ENCODE measurements at regions not wholly inside any gene's neighbourhood (a gene's known extent, or its start where the extent isn't known, plus 50 kb on each side); places are given as distances from the start of the nearest gene placed in this dataset.

DNA sequence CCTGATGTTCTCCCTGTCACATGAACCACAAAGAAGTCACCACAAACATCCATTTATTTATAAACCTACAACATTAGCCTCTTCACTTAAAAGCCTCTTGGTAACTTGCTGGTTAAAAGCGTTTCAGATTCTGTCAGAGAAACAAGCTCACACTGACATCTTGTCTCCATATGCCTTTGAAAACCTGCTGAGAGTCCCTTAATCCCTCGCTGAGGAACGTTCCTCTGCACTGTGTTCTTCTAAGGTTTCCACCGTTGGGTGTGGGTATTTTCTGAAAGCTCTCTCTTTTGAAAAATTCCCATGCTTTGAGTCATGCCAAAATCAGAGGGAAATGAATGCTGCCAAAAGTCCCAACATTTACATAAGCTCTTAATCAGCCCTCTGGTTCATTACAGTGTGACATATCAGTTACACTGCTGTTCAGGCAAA, 149.8 kb downstream of the CCDC34 start:
- no peak for TF ChIP-seq POLR2A (IDR thresholded peaks at IDR 0.05)
- no peak for TF ChIP-seq CTCF (IDR thresholded peaks at IDR 0.05 in 4 of 5, conservative IDR thresholded peaks at IDR 0.05 in 1 of 5)

GRCh38 chr11:27212248-27212780, 150.7 kb downstream of the CCDC34 start:
- H3K27me3 ChIP-seq: no peaks in the 10 kb centered on the region
- peaks cover 41 to 46% of the 10 kb centered on the region in 2 donors for H3K4me1 ChIP-seq
- H3K27ac ChIP-seq: no peak overlapping the region
- intact Hi-C loops (cut with DNase I; ENCODE audit: low total_unique reads) (no loop called here), in situ Hi-C loops (cut with MboI; ENCODE audit: low sequenced_read_pairs in 4 of 4) (loop anchor here in 1 of 4 donors (10.0 kb wide), 1 partner anchor 62 kb away; no protein-coding TSS in a partner anchor)
- H3K36me3 ChIP-seq: no peaks in the 10 kb centered on the region
- ATAC-seq: no peak
- H3K4me3 ChIP-seq: no peak overlapping the region
- DNase-seq: no peak
- TF ChIP-seq CTCF (IDR thresholded peaks at IDR 0.05 in 4 of 5, conservative IDR thresholded peaks at IDR 0.05 in 1 of 5) (no peak), POLR2A (IDR thresholded peaks at IDR 0.05) (no peak)
- H3K9me3 ChIP-seq: no peaks in the 10 kb centered on the region

More for the DNA sequence above, 149.8 kb downstream of the CCDC34 start:
- Histone ChIP-seq H3K27ac (peak overlapping the region in 1 of 4 donors; percentile 36), H3K9me3 (no peaks in the 10 kb centered on the region), H3K4me1 (peaks cover 51 to 55% of the 10 kb centered on the region in 2 donors), H3K4me3 (no peak overlapping the region), H3K27me3 (no peaks in the 10 kb centered on the region), H3K36me3 (no peaks in the 10 kb centered on the region)
- intact Hi-C loops (cut with DNase I; ENCODE audit: low total_unique reads): no loop called here
- ATAC-seq (no peak), DNase-seq (no peak)
- in situ Hi-C loops (cut with MboI; ENCODE audit: low sequenced_read_pairs in 4 of 4): loop anchor here in 1 of 4 donors (10.0 kb wide), 1 partner anchor 62 kb away; no protein-coding TSS in a partner anchor

DNA sequence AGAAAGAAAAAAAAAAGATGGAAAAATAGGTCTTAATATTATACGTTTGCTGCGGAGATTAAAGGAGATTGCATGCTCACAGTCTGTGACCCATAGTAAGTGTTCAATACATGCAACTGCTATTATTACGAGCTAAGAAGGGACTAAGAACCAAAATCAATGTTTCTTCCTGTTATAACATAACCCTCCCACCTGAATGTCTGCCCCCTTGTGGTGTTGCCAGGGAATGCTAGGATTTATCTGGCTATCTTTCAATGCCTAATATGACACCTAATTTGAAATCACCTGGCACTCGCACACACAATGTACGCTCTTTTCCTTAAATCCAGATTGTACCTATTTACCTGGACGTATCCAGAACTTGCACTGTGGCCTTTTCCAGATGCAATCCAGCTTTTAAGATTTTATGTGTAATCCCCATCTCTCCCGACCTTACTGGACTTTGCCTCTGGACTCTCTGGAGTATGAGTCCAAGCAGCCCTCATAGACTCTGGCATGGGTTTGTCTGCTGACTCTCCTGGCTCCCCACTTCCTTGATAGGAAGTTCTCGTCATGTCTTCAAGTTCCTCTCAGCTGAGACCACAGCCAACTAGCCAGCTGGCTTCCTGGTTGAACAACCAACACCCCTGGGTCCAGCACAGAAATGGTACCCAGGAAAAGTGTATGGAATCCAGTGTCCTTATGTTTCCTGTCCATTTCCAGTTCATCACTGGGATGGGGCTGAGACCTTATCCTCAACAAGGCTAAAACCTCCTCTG, 151.5 kb downstream of the CCDC34 start:
- Histone ChIP-seq H3K27ac (no peak overlapping the region), H3K27me3 (no peaks in the 10 kb centered on the region), H3K36me3 (no peaks in the 10 kb centered on the region), H3K4me3 (no peak overlapping the region), H3K4me1 (peaks cover 34 to 38% of the 10 kb centered on the region in 2 donors), H3K9me3 (no peaks in the 10 kb centered on the region)
- DNase-seq: no peak
- in situ Hi-C loops (cut with MboI; ENCODE audit: low sequenced_read_pairs in 4 of 4) (loop anchor here in 1 of 4 donors (10.0 kb wide), 1 partner anchor 63 kb away; no protein-coding TSS in a partner anchor), intact Hi-C loops (cut with DNase I; ENCODE audit: low total_unique reads) (no loop called here)
- no peak for ATAC-seq
- TF ChIP-seq POLR2A (IDR thresholded peaks at IDR 0.05): no peak
- peak in 3 of 5 experiments; percentile 20 to 41 (median 22) for TF ChIP-seq CTCF (IDR thresholded peaks at IDR 0.05 in 4 of 5, conservative IDR thresholded peaks at IDR 0.05 in 1 of 5)

DNA sequence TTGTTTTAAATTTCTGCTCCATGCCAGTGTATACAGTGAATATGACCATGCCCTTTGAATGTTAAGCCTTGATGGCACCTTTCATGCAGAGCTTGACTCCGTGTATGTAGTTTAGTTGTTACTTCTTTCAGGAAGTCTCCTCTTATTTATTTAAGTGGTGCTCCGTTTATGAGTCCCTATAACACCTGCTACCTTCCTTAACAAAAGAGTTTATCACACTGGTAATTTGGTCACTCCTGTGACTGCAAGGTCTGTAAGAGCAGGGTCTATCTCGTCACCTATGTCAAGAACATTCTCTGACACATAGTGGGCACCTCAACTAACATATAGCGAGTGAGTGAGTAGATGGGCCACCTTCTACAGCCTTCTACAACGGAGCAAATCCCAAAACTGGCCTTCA, 152.5 kb downstream of the CCDC34 start:
- no peak for ATAC-seq

More for the DNA sequence above, 152.5 kb downstream of the CCDC34 start:
- no peak for TF ChIP-seq POLR2A (IDR thresholded peaks at IDR 0.05)
- TF ChIP-seq CTCF (IDR thresholded peaks at IDR 0.05 in 4 of 5, conservative IDR thresholded peaks at IDR 0.05 in 1 of 5): no peak
- no peaks in the 10 kb centered on the region for H3K9me3 ChIP-seq
- in situ Hi-C loops (cut with MboI; ENCODE audit: low sequenced_read_pairs in 4 of 4) (loop anchor here in 1 of 4 donors (10.0 kb wide), 1 partner anchor 64 kb away; no protein-coding TSS in a partner anchor), intact Hi-C loops (cut with DNase I; ENCODE audit: low total_unique reads) (no loop called here)
- no peaks in the 10 kb centered on the region for H3K36me3 ChIP-seq
- no peaks in the 10 kb centered on the region for H3K27me3 ChIP-seq
- no peak overlapping the region for H3K27ac ChIP-seq
- H3K4me3 ChIP-seq: no peak overlapping the region
- peaks cover 23 to 28% of the 10 kb centered on the region in 2 donors for H3K4me1 ChIP-seq
- no peak for DNase-seq

Data from gastrocnemius medialis (tissue), 4 donors.